Osteoblast (primary cell): ENCODE measurements at regions not wholly inside any gene's neighbourhood (a gene's known extent, or its start where the extent isn't known, plus 50 kb on each side); places are given as distances from the start of the nearest gene placed in this dataset.

Experiments
- DNase-seq: peaks from one replicate; pipeline ENCODE4 v3.0.0; 2011; ENCODE audit warnings: low spot score, mixed read lengths; ENCODE audit not compliant: insufficient read length; ENCODE audit errors: missing footprints
- H2AFZ ChIP-seq: 2 replicates; pipeline ENCODE4 v1.6.0; 2011; ENCODE audit warnings: mild to moderate bottlenecking, low read length
- H3K27ac ChIP-seq: 2 replicates; pipeline ENCODE4 v1.5.1; 2011; ENCODE audit warnings: mild to moderate bottlenecking, low read depth, low read length, moderate library complexity
- H3K27me3 ChIP-seq: 2 replicates; pipeline ENCODE4 v1.6.0; 2012; ENCODE audit warnings: mild to moderate bottlenecking, control low read depth, inconsistent platforms, low read length, moderate library complexity; ENCODE audit not compliant: insufficient read depth
- H3K36me3 ChIP-seq: 2 replicates; pipeline ENCODE4 v1.5.1; 2011; ENCODE audit warnings: mild to moderate bottlenecking, low read length, control low read depth, moderate library complexity; ENCODE audit not compliant: insufficient read depth
- H3K4me1 ChIP-seq: 2 replicates; pipeline ENCODE4 v1.5.1; 2011; ENCODE audit warnings: mild to moderate bottlenecking, low read length, control low read depth, moderate library complexity; ENCODE audit not compliant: insufficient read depth
- H3K4me2 ChIP-seq: 2 replicates; pipeline ENCODE4 v1.6.0; 2011; ENCODE audit warnings: mild to moderate bottlenecking, low read length; ENCODE audit not compliant: insufficient read depth
- H3K4me3 ChIP-seq: fragments of 200-600 bp; sonication (generic); 3 replicates; pipeline ENCODE4 v1.5.1; 2012; ENCODE audit warnings: mild to moderate bottlenecking, low read length, inconsistent platforms; ENCODE audit not compliant: insufficient read depth
- H3K79me2 ChIP-seq: 2 replicates; pipeline ENCODE4 v1.6.0; 2012; ENCODE audit warnings: mild to moderate bottlenecking, low read length, control low read depth, inconsistent platforms; ENCODE audit not compliant: insufficient read depth
- H3K9me3 ChIP-seq: 2 replicates; pipeline ENCODE4 v1.5.1; 2011; ENCODE audit warnings: low read depth, low read length, control low read depth
- H4K20me1 ChIP-seq: 2 replicates; pipeline ENCODE4 v1.6.0; 2012; ENCODE audit warnings: mild to moderate bottlenecking, low read length, control low read depth; ENCODE audit not compliant: insufficient read depth
- CTCF ChIP-seq: IDR thresholded peaks from 2 replicates; pipeline ENCODE4 v1.5.1; 2011; ENCODE audit warnings: mild to moderate bottlenecking, low read depth, low read length, moderate library complexity; ENCODE audit errors: extremely low read depth

- Histone ChIP-seq H3K4me1 (no peaks in the 10 kb centered on the region), H3K27ac (no peak overlapping the region), H3K79me2 (no peaks in the 10 kb centered on the region), H3K27me3 (no peaks in the 10 kb centered on the region), H3K4me2 (no peak overlapping the region), H2AFZ (no peak overlapping the region), H4K20me1 (no peaks in the 10 kb centered on the region), H3K4me3 (no peak overlapping the region), H3K36me3 (no peaks in the 10 kb centered on the region), H3K9me3 (no peaks in the 10 kb centered on the region)
- DNase-seq = no peak
- TF ChIP-seq CTCF = no peak
Observed at GRCh38 chr1:104189207-104189606, 439.5 kb downstream of the AMY1C start.

- no peak overlapping the region for H3K4me3 ChIP-seq
- no peak overlapping the region for H3K4me2 ChIP-seq
- no peaks in the 10 kb centered on the region for H3K36me3 ChIP-seq
- no peaks in the 10 kb centered on the region for H3K4me1 ChIP-seq
- TF ChIP-seq CTCF = no peak
- H3K9me3 ChIP-seq = no peaks in the 10 kb centered on the region
- no peak for DNase-seq
- H3K27ac ChIP-seq = no peak overlapping the region
- H3K27me3 ChIP-seq = no peaks in the 10 kb centered on the region
- H3K79me2 ChIP-seq = no peaks in the 10 kb centered on the region
- no peak overlapping the region for H2AFZ ChIP-seq
- H4K20me1 ChIP-seq = no peaks in the 10 kb centered on the region
Observed at GRCh38 chr1:104190821-104191220, 441.1 kb downstream of the AMY1C start.

- Histone ChIP-seq H3K4me1 (no peaks in the 10 kb centered on the region), H3K4me2 (no peak overlapping the region), H4K20me1 (no peaks in the 10 kb centered on the region), H3K27me3 (no peaks in the 10 kb centered on the region), H3K79me2 (no peaks in the 10 kb centered on the region), H3K9me3 (no peaks in the 10 kb centered on the region), H3K36me3 (no peaks in the 10 kb centered on the region), H3K4me3 (no peak overlapping the region), H2AFZ (no peak overlapping the region), H3K27ac (no peak overlapping the region)
- TF ChIP-seq CTCF = no peak
- DNase-seq = no peak
Observed at GRCh38 chr1:104195395-104195794, 445.7 kb downstream of the AMY1C start.

- no peak for DNase-seq
- Histone ChIP-seq H3K4me2 (no peak overlapping the region), H2AFZ (no peak overlapping the region), H3K27ac (no peak overlapping the region), H3K4me3 (no peak overlapping the region), H4K20me1 (no peaks in the 10 kb centered on the region), H3K9me3 (no peaks in the 10 kb centered on the region), H3K79me2 (no peaks in the 10 kb centered on the region), H3K27me3 (no peaks in the 10 kb centered on the region), H3K36me3 (no peaks in the 10 kb centered on the region), H3K4me1 (no peaks in the 10 kb centered on the region)
- no peak for TF ChIP-seq CTCF
Observed at GRCh38 chr1:104196136-104196535, 446.4 kb downstream of the AMY1C start.
